GM12891 (cell line): ENCODE measurements at regions not wholly inside any gene's neighbourhood (a gene's known extent, or its start where the extent isn't known, plus 50 kb on each side); places are given as distances from the start of the nearest gene placed in this dataset.
A peak's percentile ranks its signal among the peaks of the same experiment; 100 is the strongest.

Experiments
- DNase-seq: peaks from one replicate; pipeline ENCODE4 v3.0.0; 2011; ENCODE audit warnings: low spot score; ENCODE audit not compliant: insufficient read length
- FAIRE-seq: peaks from 2 replicates; lab custom pipeline; 2011; peaks lifted over from hg19 to GRCh38; lab: Jason Lieb, UNC
- PAX5 ChIP-seq: IDR thresholded peaks from 2 replicates; pipeline ENCODE4 v1.6.1; 2011; ENCODE audit warnings: low read length, moderate library complexity, mild to moderate bottlenecking; ENCODE audit not compliant: insufficient read depth, severe bottlenecking
- POLR2A ChIP-seq: IDR thresholded peaks from 2 replicates; pipeline ENCODE4 v1.6.1; 2011; ENCODE audit warnings: low read depth, low read length, control low read depth
- POLR2AphosphoS5 ChIP-seq: IDR thresholded peaks from 2 replicates; pipeline ENCODE4 v1.6.1; 2011; ENCODE audit warnings: low read depth, low read length, control low read depth
- POU2F2 ChIP-seq: IDR thresholded peaks from 2 replicates; pipeline ENCODE4 v1.6.1; 2011; ENCODE audit warnings: low read depth, mild to moderate bottlenecking, control low read depth, low read length, moderate library complexity
- SPI1 ChIP-seq: IDR thresholded peaks from 2 replicates; pipeline ENCODE4 v1.6.1; 2011; ENCODE audit warnings: low read depth, low read length, control low read depth
- TAF1 ChIP-seq: IDR thresholded peaks from 2 replicates; pipeline ENCODE4 v1.6.1; 2011; ENCODE audit warnings: low read depth, low read length, control low read depth

- FAIRE-seq (no peak), DNase-seq (no peak)
- TF ChIP-seq POLR2AphosphoS5: no peak
- TF ChIP-seq POLR2A: no peak
- no peak for TF ChIP-seq TAF1
- TF ChIP-seq POU2F2: no peak
- TF ChIP-seq PAX5: no peak
- no peak for TF ChIP-seq SPI1
Observed at GRCh38 chr22:22112533-22113294, 130.1 kb upstream of the TOP3B start.

GRCh38 chr22:22111983-22112382 lies 129.4 kb upstream of the TOP3B start:
- no peak for FAIRE-seq
- DNase-seq: no peak
- TF ChIP-seq SPI1: no peak
- TF ChIP-seq POU2F2: no peak
- TF ChIP-seq POLR2AphosphoS5: no peak
- no peak for TF ChIP-seq PAX5
- TF ChIP-seq POLR2A: no peak
- no peak for TF ChIP-seq TAF1

DNA sequence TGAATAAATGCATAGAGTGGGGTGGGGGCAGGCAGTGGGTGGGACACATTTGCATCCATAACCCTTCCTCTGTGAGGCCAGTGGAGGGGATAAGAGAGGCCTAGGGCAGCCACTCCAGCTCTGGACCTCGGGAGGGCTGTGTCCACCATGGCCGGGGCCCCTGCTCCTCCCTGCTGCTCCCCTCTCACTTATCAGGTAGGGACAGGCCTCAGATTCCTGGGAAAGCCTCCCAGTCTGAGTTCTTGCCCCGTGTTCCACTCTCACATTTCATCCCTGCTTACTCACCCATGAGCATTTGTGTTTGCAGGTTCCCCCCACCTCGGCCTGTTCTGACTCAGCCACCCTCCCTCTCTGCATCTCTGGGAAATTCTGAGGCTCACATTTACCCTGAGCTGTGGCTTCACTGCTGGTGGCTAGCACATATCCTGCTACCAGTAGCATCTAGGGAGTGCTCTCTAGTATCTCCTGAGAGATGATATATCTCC lies 128.7 kb upstream of the TOP3B start:
- DNase-seq (peak; percentile 60), FAIRE-seq (no peak)
- TF ChIP-seq POLR2A: no peak
- peak; percentile 85 for TF ChIP-seq PAX5
- peak; percentile 34; the same call in 1 of the 2 replicates for TF ChIP-seq SPI1
- TF ChIP-seq TAF1: 0 out of 2 replicates have a peak, but pooled peaks have one; percentile 20
- TF ChIP-seq POU2F2: no peak; the same call in 1 of the 2 replicates
- TF ChIP-seq POLR2AphosphoS5: no peak

DNA sequence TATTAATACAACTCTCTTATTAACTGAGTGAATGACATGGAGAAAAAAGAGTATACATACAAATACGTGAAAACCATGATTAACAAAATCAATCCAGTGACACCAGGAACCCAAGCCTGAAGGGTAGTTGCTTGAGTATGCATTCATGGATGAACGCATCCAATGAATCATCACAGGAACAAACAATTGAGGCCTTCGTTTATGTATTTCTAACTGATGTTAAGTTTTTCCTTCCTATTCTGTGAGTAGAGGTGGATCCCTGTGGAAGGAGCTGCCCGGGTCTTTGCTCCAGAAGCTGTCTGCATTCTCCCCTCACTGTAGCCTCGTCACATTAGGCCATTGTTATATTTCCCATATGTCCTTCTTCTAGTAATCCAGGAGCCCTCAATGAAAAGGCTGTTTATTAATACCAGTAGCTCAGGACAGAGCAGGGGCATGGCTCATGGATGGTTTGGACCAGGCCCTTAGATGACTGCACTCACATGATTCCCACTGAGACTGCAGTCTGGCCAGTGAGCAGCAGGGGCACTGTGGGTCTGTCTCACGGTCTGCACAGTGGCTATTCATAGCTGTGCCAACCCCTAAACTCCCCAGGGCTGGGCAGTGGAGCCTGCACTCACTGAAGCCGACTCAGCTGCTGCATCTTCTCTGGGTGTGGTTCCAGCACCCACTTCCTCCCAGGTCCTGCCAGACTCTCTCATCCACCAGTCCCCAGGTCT lies 128.1 kb upstream of the TOP3B start:
- TF ChIP-seq PAX5 (peak; percentile 35), SPI1 (peak; percentile 83), POU2F2 (no peak; the same call in 1 of the 2 replicates)
- peak; percentile 99 for FAIRE-seq

DNA sequence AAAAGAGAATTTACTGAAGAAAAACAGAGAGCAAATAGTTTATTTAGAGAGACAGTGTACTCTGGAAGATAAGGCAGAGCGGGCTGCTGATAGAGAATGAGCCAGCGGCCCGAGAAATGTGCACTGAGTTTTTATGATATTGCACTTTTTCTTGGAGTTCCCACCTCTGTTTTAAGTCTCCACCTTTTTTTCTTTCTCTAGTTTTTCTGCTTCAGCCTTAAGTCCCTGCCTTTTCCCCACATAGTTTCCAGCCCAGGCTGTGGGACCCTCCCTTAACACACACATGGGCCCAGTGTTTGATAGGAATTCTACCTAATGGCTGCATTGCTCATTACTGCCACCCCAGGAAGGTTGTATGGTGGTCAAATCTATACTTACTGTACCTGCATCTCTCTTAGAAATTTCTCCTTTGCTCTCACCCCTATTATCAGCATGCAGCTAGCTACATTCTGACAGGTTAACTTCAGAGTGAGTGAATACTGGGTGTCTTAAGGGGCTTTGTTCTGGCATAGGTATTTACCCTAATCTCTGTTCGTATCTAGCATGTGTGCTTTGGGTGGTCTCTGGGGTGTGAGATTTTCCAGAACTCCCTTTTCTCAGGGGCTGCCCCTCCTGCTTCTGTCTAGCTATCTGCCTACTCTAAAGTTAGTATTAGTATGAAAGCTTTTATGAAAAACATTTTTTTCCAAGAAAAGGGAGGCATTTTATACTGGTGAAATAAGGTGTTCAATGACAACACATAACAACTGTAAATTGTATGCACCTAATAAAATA lies 127.3 kb upstream of the TOP3B start:
- TF ChIP-seq POLR2A (no peak), SPI1 (no peak), POLR2AphosphoS5 (no peak), PAX5 (no peak), TAF1 (no peak)
- no peak for DNase-seq
- FAIRE-seq: peak; percentile 31

More for the DNA sequence above, 128.1 kb upstream of the TOP3B start:
- peak; percentile 61 for DNase-seq

DNA sequence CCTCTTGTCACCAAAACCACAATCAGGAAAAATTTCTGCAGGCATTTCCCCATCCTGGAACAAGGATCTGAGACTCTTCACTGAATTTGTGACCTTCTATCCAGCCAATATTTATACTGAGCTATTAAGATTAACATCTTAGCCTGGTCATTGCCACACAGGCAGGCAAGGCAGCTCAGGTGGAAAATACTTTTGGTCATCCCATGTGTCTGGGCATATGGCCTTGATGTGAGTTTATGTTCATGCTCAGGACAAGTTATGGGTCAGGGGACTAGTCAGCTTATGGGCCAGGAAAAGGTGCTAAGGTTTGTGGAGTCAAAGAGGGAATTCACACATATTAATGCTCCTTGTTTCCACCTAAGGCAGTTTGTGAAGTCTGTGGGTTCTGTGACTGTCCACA lies 124.3 kb upstream of the TOP3B start:
- DNase-seq (no peak), FAIRE-seq (no peak)
- TF ChIP-seq POLR2AphosphoS5 (no peak), SPI1 (no peak), PAX5 (no peak), POU2F2 (no peak), TAF1 (no peak), POLR2A (no peak)

DNA sequence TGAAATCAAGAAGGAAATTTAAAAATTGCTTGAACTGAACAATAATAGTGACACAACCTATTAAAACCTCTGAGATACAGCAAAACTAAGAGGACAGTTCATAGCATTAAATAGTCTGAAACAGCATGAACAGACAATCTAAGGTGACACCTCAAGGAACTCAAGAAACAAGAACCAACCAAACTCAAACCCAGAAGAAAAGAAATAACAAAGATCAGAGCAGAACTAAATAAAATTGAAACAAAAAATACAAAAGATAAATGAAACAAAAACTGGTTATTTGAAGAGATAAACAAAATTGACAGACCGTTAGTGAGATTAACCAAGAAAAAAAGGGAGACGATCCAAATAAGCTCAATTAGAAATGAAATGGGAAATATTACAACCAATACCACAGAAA lies 122.8 kb upstream of the TOP3B start:
- TF ChIP-seq TAF1: no peak
- no peak for TF ChIP-seq SPI1
- TF ChIP-seq PAX5: no peak
- TF ChIP-seq POLR2A: no peak
- no peak for TF ChIP-seq POLR2AphosphoS5
- no peak for TF ChIP-seq POU2F2
- DNase-seq (no peak), FAIRE-seq (no peak)

DNA sequence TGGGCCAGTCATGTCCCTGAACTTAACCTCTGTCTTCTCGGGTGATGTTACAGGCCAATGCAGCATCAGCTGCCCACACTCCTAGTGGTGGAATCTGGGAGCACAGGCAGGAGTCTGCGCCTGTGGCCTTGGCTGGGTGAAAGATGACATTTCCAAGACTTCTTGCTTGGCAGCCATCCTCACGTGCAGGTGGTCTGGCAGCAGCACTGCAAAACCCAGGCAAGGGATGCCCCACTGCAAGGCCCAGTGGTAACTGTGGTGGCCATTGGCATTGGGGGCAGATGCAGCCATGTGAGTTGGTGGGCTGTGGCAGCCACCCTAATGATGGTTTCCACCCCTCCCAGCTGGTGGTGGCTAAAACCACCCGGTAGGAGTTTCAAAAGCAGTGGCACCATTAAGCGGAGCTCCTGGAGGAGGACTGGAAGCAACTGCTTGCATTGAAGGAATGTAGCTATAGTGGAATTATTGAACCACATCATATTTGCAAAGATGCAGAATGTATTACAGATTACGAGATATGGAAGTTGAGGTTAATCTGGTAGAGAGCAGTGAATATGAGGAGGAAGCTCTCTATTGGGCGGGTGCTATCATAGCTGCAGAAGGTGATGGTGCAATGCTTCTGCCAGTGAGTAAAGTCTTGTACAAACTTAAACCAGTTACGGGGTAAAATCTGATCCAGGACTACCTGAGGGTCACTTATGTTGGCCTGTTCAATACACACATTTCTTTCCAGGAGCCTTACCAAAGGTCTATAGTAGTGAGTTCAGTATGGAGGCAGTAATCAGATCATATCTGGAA lies 120.7 kb upstream of the TOP3B start:
- FAIRE-seq (no peak), DNase-seq (no peak)
- TF ChIP-seq POU2F2 (no peak), POLR2AphosphoS5 (no peak), SPI1 (no peak), TAF1 (no peak), PAX5 (no peak), POLR2A (no peak)
